RWPE2 (cell line): ENCODE measurements at regions not wholly inside any gene's neighbourhood (a gene's known extent, or its start where the extent isn't known, plus 50 kb on each side); places are given as distances from the start of the nearest gene placed in this dataset.

Source experiments
- ATAC-seq: fragments of 200-7000 bp; cut with Tn5 transposase; 3 replicates; pipeline ENCODE4 v1.9.1; 2021; ENCODE audit warnings: low read depth
- DNase-seq: peaks from one replicate; pipeline ENCODE4 v3.0.0-alpha.2; 2020; ENCODE audit warnings: low spot score
- H3K27ac ChIP-seq: fragments of 450-650 bp; 2 replicates; pipeline ENCODE4 v1.5.1; 2017; ENCODE audit warnings: mild to moderate bottlenecking; ENCODE audit not compliant: poor library complexity, severe bottlenecking
- H3K27me3 ChIP-seq: fragments of 250-450 bp; sonication (Bioruptor Pico); 2 replicates; pipeline ENCODE4 v1.5.1; 2021; ENCODE audit warnings: mild to moderate bottlenecking, moderate library complexity; ENCODE audit not compliant: insufficient read depth, poor library complexity, severe bottlenecking
- H3K36me3 ChIP-seq: fragments of 250-450 bp; sonication (Bioruptor Pico); 2 replicates; pipeline ENCODE4 v1.5.1; 2020; ENCODE audit warnings: low read depth, mild to moderate bottlenecking, moderate library complexity
- H3K4me1 ChIP-seq: fragments of 250-450 bp; sonication (Bioruptor Pico); 2 replicates; pipeline ENCODE4 v1.5.1; 2021; ENCODE audit warnings: mild to moderate bottlenecking, moderate library complexity; ENCODE audit not compliant: insufficient read depth, poor library complexity, severe bottlenecking
- H3K4me3 ChIP-seq: fragments of 250-450 bp; sonication (Bioruptor Pico); 2 replicates; pipeline ENCODE4 v1.5.1; 2021; ENCODE audit warnings: mild to moderate bottlenecking, moderate library complexity; ENCODE audit not compliant: severe bottlenecking
- H3K9me3 ChIP-seq: fragments of 250-450 bp; sonication (Bioruptor Pico); 2 replicates; pipeline ENCODE4 v1.5.1; 2021; ENCODE audit warnings: mild to moderate bottlenecking, moderate library complexity; ENCODE audit not compliant: severe bottlenecking
- CTCF ChIP-seq: fragments of 450-650 bp; IDR thresholded peaks from one replicate; pipeline ENCODE4 v1.5.1; 2017; ENCODE audit warnings: mild to moderate bottlenecking, moderate library complexity; ENCODE audit not compliant: poor library complexity, severe bottlenecking

GRCh38 chr2:105179469-105180372 lies 61.8 kb upstream of the GPR45 start:
- DNase-seq, result no peak
- no peaks in the 10 kb centered on the region for H3K4me1 ChIP-seq
- no peaks in the 10 kb centered on the region for H3K36me3 ChIP-seq
- peak; percentile 56 for TF ChIP-seq CTCF
- no peak overlapping the region for H3K4me3 ChIP-seq
- H3K27ac ChIP-seq, result no peak overlapping the region
- H3K9me3 ChIP-seq, result no peaks in the 10 kb centered on the region
- H3K27me3 ChIP-seq, result peaks cover 15% of the 10 kb centered on the region
- ATAC-seq, result peak; percentile 55

- Histone ChIP-seq H3K27ac (no peak overlapping the region), H3K4me1 (no peaks in the 10 kb centered on the region), H3K4me3 (no peak overlapping the region), H3K36me3 (no peaks in the 10 kb centered on the region), H3K27me3 (peaks cover 10% of the 10 kb centered on the region), H3K9me3 (no peaks in the 10 kb centered on the region)
- DNase-seq (no peak), ATAC-seq (no peak)
- no peak for TF ChIP-seq CTCF
These were observed 61.0 kb upstream of the GPR45 start for GRCh38 chr2:105180491-105180972.

GRCh38 chr2:105181282-105181681 lies 60.3 kb upstream of the GPR45 start:
- Histone ChIP-seq H3K9me3 (no peaks in the 10 kb centered on the region), H3K4me1 (no peaks in the 10 kb centered on the region), H3K27ac (no peak overlapping the region), H3K27me3 (peaks cover 8% of the 10 kb centered on the region), H3K4me3 (no peak overlapping the region), H3K36me3 (no peaks in the 10 kb centered on the region)
- DNase-seq (no peak), ATAC-seq (no peak; the same call in 2 of the 3 replicates)
- no peak for TF ChIP-seq CTCF

- no peak for DNase-seq
- Histone ChIP-seq H3K27me3 (no peaks in the 10 kb centered on the region), H3K9me3 (no peaks in the 10 kb centered on the region), H3K27ac (no peak overlapping the region), H3K36me3 (no peaks in the 10 kb centered on the region), H3K4me1 (no peaks in the 10 kb centered on the region), H3K4me3 (no peak overlapping the region)
- no peak for TF ChIP-seq CTCF
- no peak for ATAC-seq
These were observed 57.8 kb upstream of the GPR45 start for GRCh38 chr2:105183555-105184323.
